Posterior cingulate gyrus (tissue), 11 donors: ENCODE measurements at regions not wholly inside any gene's neighbourhood (a gene's known extent, or its start where the extent isn't known, plus 50 kb on each side); places are given as distances from the start of the nearest gene placed in this dataset.
A peak's percentile ranks its signal among the peaks of the same experiment; 100 is the strongest.

Experiments
- DNase-seq, 10 donors: peaks; one replicate each; pipeline versions ENCODE4 v3.0.0 to v3.0.0-alpha.2; 2020 to 2021; ENCODE audit warnings: mixed read lengths in 3 of 10
- intact Hi-C: fragments of 100-400 bp; cut with DNase I; formaldehyde crosslinking; loops from one replicate; pipeline ENCODE4 v1.15.1; 2023

DNA sequence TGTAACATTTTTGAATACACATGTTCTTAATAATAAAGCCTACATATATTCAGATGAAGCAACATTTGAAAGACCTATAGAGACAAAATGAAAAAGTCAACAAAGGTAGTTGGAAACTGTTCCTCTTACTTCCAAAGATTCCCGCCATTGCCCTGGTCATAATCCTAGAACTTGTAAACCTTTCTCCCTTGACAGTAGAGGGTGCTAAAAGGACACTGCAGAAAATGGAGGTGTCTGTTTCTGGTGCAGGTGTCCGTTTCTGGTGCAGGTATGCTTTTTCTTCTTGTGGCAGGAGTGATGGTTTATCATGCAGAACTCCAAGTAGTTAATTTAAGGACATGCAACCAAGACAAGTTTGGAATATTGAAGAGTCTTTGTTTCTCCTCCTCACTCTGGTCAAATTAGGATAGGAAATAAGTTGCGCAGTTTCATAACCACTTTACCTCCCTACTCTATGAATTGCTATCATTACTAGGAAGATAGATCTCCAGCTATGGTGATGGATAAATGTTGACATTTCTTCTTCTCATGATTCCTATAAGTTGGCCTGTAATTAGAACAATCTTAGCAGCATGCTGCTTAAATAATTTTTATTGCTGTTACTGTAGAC lies 56.0 kb upstream of the FAM174A start:
- DNase-seq = no peak

DNA sequence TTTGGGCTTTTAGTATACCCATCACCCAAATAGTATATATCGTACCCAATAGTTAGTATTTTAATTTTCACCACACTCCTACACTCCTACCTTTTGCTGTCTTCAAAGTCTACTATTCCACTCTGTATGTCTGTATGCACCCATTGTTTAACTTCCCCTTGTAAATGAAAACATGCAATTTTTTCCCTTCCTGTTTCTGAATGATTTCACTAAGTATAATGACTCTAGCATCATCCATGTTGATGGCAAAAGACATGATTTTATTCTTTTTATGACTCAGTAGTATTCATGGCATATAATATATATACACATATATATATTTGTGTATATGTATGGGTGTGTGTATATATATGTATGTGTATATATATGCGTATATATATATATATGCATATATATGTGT lies 63.1 kb upstream of the FAM174A start:
- intact Hi-C loops = no loop called here
- DNase-seq = no peak

More for the DNA sequence above, 56.0 kb upstream of the FAM174A start:
- intact Hi-C loops = no loop called here

DNA sequence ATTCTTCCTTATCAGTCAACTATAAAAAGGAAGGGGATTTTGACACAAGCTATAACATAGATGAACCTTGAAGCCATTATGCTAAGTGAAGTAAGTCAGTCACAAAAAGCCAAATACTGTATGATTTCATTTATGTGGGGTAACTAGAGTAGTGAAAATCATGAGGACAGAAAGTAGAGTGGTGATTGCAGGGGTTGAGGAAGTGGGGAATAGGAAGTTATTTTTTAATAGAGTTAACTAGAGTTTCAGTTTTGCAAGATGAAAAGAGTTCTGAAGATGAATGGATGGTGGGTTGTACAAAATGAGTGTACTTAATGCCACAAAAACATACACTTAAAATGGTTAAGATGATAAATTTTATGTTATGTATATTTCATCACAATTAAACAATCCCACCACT lies 65.4 kb upstream of the FAM174A start:
- DNase-seq = no peak
- intact Hi-C loops = no loop called here

DNA sequence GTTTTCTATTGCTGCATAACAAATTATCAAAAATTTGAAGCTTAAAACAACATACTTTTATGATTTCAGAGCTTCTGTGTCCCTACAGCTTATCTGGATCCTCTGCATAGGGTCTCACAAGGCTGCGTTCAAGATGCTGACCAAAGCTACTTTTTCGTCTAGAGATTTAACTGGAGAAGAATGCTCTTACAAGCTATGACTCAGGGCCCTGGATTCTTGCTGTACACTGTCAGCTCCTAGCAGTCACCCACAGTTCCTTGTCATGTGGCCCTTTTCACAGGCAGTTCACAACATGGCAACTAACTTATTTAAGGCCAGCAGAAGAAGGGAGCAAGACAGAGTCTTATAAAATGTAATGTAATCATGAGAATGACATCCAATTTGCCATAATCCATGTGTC lies 70.8 kb upstream of the FAM174A start:
- intact Hi-C loops = no loop called here
- DNase-seq = no peak

DNA sequence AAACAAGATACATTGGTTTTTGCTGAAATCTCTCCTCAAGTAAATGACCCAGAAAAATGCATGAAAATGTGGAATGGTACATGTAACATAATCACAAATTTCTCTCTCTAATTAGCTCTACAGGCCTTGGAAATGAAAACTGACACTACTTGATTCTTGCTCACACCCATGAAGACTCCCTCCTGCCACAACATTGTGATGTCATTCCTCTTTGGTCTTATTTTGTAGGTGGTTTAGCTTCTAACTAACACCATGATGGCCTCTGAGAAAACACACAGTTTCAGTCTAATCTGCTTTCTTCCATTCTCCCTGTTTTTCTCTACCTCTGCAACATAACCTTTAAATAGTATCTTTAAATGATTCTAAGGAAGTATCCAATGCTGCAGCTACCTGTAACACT lies 78.6 kb upstream of the FAM174A start:
- DNase-seq = no peak

DNA sequence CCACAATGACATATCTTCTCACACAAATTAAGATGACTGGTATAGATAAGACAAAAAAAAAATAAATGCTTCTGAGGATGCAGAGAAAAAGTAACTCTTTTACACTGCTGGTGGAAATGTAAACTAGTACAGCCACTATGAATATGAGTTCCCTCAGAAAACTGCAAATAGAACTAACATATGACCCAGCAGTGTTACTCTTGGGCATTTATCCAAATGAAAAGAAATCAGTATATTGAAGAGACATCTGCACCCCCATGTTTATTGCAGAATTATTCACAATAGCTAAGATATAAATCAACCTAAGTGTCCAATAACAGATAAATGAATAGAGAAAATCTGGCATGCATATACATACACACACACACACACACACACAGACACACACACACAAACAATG lies 83.0 kb upstream of the FAM174A start:
- intact Hi-C loops = no loop called here
- no peak for DNase-seq

More for the DNA sequence above, 78.6 kb upstream of the FAM174A start:
- intact Hi-C loops = no loop called here

DNA sequence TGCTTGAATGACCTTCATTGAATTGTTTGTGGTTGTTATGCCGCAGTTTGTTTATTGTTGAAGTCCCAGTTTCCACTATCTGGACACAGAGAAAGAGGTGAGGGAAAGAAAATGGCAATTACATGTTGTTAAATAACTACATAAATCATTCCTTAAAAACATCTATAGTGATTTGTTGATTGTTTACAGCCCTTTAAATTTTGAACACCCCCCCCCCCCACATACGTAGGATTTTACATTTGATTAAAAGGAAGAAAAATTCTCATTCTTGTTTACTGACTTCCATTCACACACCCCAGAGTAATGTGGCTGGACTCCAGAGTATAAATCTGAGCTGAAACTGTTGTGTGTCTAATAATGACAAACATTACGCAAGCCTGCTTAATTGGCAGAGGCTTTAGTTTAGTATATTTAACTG lies 87.1 kb upstream of the FAM174A start:
- intact Hi-C loops = no loop called here
- DNase-seq = no peak

DNA sequence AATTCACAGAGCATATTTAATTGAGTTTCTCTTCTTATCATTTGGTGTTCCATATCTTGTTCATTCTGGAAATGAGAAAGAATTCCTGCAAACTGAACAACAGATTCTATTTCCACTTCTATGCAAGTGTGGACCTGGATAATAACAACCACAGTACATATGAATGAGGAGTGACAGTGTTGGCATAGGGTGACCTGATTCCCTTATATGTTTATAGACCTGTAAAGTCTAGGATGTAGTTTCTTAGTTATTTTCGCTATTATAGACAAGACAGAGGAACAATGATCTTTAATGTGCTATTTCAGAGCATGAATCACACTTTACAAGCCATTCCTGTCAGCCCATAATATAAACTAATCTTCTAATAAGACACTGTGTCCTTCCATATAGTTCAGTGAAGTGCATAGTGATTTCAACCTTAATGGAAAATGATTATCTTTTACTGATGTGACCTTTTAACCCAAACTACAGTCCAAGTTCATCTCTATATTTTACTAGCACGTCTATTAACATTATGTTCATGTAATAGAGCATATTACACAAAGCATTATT lies 88.2 kb upstream of the FAM174A start:
- no peak for DNase-seq

DNA sequence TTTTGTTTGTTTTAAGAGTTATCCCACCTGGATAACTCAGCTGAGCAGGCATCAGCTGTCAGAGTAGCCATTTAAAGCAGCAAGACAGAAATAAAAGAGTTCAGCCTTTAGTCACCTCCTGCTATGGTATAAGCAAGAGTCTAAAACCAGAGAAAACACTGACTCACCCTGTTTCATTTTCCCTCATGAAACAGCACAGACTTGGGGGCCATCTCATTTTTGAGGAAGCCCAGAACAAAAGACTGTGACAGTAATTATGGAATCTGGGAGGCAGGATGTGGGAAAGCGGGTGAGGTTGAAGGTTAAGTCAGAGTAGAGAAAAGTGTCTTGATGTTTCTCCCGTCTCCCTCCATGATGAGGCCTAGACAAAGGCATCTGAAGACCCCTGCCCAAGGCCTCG lies 90.2 kb upstream of the FAM174A start:
- intact Hi-C loops = no loop called here

More for the DNA sequence above, 88.2 kb upstream of the FAM174A start:
- intact Hi-C loops = no loop called here

DNA sequence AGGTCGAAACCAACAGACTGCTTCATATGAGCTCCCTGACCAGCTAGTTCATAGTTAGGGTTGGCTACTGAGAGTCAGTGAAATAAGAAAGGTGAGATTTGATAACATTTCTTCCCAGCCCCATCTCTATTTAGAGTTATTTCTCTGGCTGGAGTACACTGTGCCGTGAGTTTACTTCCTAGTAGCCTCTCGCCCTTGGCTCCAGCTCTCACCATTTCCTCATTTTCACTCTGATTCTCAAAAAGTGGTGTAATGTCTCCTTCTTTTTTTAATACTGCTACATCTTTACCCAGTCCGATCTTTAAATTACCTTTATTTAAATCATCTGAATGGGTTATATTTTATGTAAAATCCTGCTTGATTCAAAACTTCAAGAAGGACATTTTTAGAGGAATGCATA lies 100.4 kb upstream of the FAM174A start:
- DNase-seq = no peak
- intact Hi-C loops = no loop called here

More for the DNA sequence above, 90.2 kb upstream of the FAM174A start:
- no peak for DNase-seq

DNA sequence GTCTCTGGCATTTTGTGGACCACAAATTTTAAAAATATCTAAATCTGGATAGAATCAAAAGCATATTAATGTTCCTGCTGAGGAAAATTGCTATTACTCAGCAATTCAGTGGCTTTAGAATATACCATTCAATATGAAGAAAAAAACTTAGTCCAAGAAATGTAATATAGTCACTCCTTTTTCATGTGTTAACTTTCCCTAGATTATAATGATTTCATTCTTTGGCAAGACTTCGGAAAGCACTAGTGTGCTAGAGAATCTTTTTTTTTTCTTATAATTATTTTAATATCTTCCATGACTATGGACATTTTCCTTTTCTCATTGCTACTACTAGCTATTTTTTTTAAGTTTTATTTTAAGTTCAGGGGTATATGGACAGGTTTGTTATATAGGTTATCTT lies 102.4 kb upstream of the FAM174A start:
- DNase-seq = no peak
- intact Hi-C loops = no loop called here

DNA sequence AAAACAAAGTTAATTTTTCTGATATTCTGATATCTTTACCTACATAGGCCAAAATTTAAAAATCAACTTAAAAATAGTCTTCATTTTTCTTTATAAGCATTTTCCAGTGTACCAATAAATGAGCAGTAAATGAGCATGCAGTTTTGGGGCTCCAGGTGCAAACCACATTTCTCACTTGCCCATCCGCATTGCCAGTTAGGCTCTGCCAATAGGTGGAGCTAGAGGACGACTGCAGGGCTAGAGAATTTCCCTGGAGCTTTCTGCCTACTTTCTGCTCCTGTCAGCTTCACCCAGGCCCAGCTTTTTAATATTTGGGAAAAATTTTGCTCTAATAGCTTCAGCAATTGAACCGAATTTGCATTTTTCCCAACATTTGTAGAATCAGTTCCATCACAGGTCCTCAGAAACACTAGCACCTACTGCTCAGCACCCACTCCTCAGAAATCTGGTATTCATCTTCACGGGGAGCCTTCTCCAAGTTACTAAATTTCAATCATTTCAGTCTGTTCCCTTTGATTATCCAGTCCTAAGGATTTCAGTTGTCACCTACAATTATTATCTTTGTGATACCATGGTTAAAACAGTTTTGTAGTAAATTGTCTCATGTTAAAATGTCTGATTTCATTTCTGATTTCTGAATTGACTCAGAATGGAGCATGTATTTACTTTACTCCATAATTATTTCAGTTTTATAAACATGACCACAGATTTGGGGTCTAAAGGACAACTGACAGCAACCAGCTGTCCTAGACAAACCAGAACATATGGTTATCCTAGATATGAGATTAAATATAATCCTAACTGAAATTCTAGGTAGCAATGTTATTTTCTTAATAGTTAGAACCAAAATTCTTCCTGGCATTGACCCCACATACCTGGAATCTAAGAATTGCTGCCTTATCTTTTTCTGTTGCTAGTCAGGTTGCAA lies 104.6 kb upstream of the FAM174A start:
- DNase-seq = peak in 8 of 10 donors; percentile 10 to 84 (median 49)
- intact Hi-C loops = no loop called here

DNA sequence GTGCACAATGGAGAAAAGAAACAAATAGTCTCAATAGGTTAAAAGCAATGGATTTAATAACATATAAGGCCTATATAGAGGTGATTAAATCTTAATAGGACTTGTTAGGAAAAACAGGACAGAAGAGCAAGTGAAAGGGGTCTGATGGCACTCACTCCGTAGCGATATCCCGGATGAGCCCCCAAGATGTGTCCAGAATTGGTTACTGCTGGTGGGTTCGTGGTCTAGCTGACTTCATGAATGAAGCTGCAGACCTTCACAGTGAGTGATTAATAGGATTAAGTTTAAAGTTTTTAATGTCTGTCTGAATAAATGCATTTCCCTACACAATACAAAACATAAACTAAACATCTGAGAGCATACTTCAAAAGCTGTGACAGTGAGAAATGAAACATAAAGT lies 110.4 kb upstream of the FAM174A start:
- DNase-seq = no peak

DNA sequence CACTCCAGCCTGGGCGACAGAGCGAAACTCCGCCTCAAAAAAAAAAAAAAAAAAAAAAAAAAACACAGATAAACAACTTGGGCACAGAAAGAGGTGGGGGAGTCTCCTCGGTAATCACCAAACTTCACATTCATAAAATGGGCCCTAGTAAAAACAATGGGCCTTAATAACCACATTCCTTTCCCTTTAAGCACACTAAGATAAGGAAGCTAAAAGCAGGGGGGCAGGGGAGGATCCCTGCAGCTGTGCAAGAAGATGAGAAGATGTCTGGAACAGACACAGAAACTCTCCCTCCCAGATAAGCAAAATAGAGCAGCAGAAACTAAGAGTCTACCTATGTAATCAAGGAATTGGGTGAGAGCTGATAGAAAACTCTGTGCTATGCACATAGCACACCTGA lies 111.2 kb upstream of the FAM174A start:
- intact Hi-C loops = no loop called here
- no peak for DNase-seq

More for the DNA sequence above, 110.4 kb upstream of the FAM174A start:
- intact Hi-C loops = no loop called here

DNA sequence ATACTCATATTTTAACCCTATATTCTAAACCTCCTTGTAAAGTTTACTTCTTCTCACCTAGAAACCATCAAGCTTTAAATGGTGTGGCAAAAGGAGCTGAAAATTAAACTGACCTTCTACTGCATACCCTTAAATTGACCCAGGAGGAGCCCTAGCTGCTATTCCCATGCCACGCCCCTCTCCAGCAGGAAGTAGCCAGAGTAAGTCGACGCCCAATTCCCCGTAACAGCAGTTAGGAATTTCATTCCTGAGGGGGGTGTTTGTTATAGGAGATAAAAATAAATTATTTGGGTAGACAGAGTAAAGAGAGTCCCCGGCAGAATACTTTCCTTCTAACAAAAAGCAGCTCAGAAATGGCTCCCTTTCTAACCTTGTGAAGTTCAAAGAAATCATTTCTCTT lies 111.8 kb upstream of the FAM174A start:
- no peak for DNase-seq
- intact Hi-C loops = no loop called here

DNA sequence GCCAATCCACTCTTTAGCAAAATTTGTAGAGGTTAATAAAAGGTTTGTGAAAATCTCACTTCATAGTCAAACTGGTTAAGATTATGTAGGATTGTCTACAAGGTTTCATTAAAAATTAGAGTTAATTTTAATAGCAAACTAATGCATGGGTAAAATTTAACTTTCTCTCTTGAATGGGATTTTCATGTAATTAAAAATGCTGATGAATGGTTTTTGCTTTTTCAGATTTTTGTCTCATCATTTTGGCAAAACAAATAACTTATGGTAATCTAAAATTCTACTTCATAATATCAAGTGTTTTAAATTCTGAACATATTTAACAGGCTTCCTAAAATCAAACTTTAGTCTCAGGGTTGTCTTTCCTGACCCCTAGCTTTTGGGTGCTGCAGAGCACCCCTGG lies 113.8 kb upstream of the FAM174A start:
- DNase-seq = no peak
- intact Hi-C loops = no loop called here

DNA sequence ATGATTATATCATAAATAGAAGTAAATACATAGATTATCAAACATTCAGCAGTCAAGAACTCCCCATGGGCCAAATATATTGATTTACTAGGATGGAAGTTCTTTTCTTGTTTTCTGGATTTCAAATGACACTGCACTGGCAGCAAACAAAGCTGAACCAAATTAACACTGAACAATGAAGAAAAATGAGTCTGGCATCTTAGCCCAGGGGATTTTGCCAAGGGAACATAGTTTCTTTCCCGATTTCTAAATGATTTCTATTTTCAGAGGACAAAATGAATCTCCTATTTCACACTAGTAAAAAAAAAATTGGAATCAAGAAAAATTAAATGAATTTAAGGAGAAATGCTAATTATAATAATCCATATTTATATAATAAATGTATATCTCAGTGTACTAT lies 116.9 kb upstream of the FAM174A start:
- DNase-seq = no peak
- intact Hi-C loops = no loop called here

DNA sequence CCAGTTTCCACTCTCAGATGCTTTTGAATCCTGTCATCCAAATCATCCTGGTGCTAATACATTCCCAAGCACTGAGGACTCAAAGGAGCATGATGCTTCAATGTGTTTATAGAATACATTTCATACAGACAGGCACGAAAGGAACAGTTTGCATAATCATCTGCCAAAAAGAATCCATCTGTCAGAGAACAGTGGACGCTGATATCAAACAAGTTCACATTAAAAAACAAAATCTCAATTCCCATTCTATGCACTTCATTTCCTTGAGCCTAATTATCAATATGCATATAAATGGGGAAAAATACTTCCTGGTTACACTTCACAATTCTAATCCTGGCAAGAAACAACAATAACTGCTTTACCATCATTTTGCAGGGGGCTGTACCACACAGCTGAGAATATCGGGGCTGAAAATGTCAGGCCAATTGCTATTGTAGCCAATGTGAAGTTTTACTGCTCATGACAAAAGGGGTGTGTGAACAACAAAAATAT lies 125.5 kb upstream of the FAM174A start:
- intact Hi-C loops = no loop called here
- DNase-seq = no peak

DNA sequence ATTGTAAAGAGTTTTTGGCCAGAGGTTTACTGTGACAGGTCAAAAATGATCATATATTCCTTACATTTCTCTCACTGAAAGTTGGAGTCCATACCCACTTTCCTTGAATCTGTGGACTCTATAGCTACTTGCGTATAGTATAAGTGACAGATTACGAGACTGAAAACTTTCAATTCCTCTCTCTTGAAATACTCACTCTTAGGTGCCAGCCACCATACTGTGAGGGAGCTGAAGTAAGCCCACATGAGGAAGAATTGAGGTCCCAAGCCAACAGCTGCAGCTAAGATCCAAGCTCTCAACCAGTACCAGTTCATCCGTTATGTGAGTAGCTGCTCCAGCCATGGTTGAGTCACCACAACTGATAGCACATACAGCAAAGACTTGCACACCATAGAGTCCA lies 128.1 kb upstream of the FAM174A start:
- intact Hi-C loops = no loop called here
- no peak for DNase-seq

DNA sequence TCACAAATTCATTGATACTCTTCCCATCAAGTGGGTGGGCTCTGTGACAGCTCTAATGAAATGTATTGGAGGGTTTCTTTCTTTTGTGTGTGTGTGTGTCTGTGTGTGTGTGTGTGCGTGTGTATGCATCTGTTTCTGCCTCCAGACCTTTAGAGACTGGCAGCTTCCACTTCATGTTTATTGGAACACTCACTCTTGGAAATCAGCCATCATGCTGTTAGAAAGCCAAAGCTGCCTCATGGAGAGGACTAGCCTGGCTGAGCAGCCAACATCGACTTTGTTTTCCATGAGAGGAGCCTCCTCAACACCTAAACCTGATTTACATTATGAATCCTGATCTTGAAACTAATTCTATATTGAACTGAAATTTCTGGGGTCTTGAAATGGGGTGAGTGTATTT lies 128.5 kb upstream of the FAM174A start:
- intact Hi-C loops = no loop called here
- no peak for DNase-seq

DNA sequence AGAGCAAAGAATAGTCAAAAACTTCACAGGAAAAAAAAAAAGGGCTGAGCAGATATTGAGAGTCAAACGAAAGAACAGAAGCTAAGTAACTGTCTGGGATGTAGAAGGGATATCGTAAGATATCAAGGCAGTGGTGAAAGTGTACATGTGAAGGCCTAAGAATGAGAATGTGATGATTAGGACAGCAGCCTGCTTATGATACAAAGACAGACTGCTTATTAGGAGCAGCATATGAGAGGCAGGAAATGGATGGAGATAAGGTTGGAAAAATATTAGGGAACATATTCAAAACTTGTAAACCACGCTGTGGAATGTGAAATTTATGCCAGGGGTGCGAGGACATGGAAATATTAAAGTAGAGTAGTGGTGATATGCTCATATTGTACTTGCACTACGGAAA lies 133.1 kb upstream of the FAM174A start:
- intact Hi-C loops = no loop called here
- no peak for DNase-seq

DNA sequence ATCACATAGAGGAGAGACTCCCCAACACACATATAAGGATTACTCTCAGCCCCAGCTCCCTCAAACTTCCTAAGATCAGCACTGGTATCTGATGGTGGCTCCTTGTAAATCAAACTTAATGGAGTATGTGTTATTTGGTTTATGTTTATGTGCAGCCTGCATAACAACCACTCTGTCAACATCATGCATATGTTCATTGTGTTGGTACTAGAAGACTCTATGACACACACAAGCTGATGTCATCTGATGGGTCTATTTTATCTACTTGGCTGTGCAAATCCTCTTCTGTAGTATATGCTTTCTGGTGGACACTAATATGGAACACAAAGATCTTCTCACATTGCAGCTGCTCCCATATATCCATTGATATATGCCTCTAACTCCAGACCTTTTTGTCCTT lies 134.0 kb upstream of the FAM174A start:
- DNase-seq = no peak
- intact Hi-C loops = no loop called here
